EH (cell line): ENCODE measurements at regions not wholly inside any gene's neighbourhood (a gene's known extent, or its start where the extent isn't known, plus 50 kb on each side); places are given as distances from the start of the nearest gene placed in this dataset.
"Not testable (repeated sequence)": the region's sequence is repeated elsewhere in the genome, so short reads cannot be mapped to it uniquely, and the experiment has no call there.

Source experiments
- DNase-seq: peaks from one replicate; pipeline ENCODE4 v3.0.0-alpha.2; 2015; ENCODE audit warnings: low read depth

DNA sequence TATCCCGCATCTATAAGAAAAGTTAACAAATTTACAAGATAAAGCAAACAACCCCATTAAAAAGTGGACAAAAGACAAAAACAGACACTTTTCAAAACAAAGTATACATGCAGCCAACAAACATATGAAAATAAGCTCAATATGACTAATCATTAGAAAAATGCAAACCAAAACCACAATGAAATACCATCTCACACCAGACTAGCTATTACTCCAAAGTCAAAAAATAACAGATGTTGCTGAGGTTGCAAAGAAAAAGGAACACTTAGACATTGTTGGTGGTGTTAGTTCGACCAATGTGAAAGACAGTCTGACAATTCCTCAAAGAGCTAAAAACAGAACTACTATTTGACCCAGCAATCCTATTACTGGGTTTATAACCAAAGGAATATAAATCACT lies 968.6 kb upstream of the USP15 start:
- DNase-seq: no peak

- not testable (repeated sequence) for DNase-seq
These were observed 966.2 kb upstream of the USP15 start for GRCh38 chr12:61294011-61294410.

DNA sequence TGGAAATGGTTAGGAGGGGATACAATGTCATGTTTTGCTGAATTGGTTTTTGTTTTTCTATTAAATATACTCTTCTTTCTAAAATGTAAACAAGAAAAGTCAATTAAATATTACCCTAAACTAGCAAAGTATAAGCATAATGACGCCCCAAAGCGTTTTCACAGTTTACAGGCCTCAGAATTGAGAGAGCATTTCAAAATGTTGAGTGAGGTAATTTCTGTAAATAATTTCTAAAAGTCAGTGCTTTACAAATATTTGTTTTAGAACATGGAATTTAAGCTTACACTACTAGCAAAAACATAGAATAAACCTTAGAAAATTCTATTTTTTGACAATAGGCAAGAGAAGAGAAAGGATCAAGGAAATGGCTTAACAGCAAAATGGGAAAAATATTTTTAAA lies 958.4 kb upstream of the USP15 start:
- DNase-seq: no peak

DNA sequence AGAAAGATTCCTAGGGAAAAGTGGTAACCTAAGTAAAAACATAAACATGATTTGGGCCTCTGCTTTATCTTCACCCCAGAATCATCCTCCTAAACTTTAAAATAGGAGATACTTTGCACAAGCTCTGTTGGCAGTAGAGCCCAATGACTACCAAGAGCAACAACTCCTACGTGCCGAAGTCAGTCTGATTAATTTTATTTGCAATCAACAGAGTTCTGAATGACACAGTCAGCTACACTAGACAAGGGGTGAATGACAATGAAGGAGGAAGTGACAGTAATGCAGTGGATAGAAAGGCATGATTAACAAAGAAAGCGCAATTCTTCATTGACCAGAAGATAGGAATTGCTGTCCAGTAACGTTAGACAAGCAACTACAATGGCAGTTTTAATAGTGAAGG lies 957.9 kb upstream of the USP15 start:
- DNase-seq: no peak

GRCh38 chr12:61308220-61308619 lies 952.0 kb upstream of the USP15 start:
- DNase-seq: no peak

- DNase-seq: no peak
These were observed 948.8 kb upstream of the USP15 start for GRCh38 chr12:61311413-61311812.

DNA sequence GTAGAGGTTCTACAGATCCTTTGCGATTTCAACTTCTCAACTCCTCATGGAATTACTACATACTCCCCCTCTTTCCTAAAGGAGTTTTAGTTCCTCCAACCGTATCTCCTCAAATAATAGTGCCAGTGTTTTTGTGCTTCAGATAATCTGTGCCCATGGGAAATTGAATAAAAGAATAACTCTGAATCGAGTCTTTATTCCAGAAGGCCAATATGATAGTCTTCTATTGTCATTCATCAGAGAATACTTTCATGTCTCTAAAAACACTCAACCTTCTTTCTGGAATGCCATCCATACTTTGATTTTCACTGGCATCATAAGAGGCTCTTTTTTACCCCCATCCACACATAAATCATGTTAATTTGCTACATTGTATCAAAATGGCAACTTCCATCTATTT lies 911.3 kb upstream of the USP15 start:
- no peak for DNase-seq

GRCh38 chr12:61355105-61355504 lies 905.1 kb upstream of the USP15 start:
- no peak for DNase-seq

DNA sequence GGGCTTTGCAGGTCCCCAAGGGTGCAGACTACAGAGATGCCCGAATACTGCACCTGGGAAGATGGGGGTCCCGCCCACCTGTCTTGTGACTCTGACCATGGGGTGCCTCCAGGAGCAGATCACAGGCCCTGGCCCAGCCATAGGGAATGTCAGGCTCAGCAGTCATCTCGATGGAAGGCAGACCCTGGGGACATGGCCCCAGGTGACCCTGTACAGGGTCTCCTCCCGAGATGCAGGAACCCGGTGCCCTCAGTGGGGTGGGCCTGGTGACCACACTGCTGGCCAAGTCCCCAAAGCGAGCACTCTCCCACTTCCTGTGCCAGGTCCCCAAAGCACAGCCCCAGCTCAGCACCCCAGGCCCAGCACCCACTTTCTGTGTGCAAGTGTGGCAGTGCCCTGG lies 903.7 kb upstream of the USP15 start:
- no peak for DNase-seq

DNA sequence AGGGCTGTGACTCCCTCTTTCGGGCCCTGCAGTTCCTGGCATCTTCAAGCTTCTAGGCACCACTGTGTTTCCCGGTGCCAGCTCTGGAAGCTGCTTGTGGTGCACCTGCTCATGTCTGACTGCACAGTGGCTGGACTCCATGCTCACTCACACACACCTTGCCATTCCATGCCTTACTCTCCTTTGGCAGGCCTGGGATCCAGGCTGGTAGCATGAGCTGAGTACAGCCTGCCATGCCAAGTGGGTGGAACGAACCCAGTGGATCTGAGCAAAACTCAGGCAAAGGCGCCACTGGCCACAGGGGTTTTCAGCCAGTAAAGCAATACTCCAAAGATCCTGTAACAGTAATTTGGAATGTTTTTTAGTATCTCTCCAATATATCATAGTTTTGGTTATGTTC lies 902.7 kb upstream of the USP15 start:
- DNase-seq: no peak

DNA sequence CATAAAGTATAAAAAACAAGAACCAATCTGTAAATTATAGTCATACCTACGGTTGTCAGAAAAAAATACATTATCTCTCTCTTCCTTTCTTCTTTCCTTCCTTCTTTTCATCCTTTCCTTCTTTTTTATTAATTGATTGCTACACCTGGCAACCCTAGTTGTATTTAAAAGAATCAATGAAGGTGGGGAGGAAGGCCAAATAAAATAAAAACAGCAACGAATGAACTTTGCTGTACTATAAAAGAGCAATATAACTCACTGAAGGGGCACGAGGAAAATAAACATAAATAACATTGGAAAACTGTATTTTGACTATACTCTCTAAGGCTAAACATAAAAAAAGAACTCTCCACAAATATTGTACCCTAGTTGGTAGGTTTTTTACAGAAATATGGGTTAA lies 898.2 kb upstream of the USP15 start:
- no peak for DNase-seq

DNA sequence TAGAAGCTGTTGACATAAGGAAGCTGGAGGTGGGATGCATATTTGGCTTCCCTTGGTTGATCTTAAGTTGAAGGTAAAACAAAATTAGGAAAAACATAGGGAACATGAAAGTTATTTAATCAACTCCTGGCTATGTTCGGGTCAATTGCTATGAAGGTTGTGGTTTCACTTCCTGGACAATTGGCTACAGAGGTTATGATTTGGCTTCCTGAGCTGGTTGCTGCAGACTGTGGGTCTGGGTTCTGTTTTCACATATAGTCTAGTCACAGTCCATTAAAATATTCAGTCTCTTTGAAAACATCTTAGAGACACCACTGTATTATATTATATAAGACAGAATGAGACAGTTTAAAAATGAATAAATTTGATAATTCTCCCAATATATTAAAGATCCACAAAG lies 895.2 kb upstream of the USP15 start:
- DNase-seq: no peak

- DNase-seq: no peak
These were observed 892.9 kb upstream of the USP15 start for GRCh38 chr12:61367281-61367785.

DNA sequence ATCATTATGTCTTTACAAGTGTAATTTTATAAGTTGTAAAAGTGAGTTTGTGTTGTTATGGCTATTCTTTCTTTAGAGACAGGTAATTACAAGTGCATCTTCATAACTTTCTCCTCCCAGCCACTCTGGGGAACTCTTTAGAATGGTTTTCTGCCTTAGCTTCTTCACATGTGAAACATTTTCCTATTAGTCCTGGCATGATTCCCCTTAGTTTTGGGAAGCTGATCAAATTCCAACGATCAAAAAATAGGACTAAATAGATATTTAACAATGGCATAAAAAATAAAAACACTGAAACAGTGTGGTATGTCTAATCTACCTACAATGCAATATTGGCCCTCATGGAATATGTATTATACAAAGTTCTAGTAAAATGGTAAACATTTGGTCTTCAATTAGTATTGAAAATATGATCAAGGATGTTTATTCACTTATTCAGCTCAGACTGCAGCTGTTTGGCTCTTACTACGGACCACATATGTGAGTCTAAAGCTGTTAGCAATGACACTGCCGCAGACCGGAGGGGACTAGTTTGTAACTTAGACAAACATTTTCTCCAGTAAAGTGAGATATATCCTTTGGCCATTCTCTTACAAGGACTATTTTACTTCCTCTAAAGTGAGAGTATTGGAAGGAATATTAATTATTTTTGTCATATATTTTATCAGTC lies 890.8 kb upstream of the USP15 start:
- DNase-seq: no peak

DNA sequence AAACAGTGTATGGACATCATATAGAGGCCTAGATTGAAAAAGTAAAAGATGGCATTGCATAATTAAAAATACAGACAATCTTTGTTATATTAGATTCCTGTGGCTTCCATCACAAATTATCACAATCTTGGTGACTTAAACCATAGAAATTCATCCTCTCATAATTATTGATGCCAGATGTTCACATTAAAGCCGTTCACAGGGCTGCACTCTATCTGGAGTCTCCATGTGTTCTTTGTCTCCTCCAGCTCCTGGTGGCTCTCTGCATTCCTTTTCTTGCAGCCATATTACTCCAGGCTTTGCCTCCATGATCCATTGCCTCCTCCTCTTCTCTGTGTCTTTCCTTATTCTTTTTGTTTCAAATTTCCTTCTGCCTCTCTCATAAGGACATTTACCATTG lies 875.7 kb upstream of the USP15 start:
- DNase-seq: no peak

GRCh38 chr12:61385771-61386170 lies 874.4 kb upstream of the USP15 start:
- DNase-seq: no peak

DNA sequence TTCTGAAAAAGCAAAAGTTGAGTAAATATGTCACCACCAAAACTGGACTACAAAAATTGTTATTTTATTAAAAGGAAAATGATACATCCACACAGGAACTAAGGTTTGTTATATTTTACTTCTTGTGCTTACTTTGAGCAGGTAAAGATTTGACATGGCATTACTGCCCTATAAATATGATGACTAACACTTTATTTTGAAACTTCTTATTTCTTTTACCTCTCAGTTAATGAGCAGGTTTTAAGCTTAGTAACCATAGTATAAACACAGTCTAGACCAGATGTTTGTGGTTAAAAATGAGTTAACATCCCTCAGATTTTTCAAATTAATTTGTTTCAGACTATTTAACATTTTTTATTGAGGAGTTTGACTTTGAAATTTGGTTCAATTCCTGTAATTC lies 862.5 kb upstream of the USP15 start:
- DNase-seq: no peak

DNA sequence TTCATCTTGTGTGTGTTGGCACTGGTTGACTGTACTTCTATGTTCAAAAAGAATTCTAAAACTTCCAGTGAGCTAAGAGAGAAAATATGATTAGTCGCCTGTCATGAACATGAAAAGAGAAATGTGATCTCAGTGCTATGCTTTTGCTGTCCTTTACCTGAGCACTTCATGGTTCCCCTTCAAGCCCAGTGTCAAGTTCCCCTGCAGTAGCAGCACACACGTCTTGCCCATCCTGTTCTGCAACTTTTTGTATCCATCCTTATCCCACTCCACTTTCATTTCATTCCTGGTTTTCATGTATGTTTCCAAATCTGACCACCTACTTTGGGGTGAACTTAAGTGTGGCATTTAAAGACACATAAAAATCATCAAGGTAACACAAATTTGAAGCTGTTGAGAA lies 848.0 kb upstream of the USP15 start:
- no peak for DNase-seq

- DNase-seq: no peak
These were observed 845.7 kb upstream of the USP15 start for GRCh38 chr12:61414470-61414869.

GRCh38 chr12:61422786-61423185 lies 837.4 kb upstream of the USP15 start:
- no peak for DNase-seq

GRCh38 chr12:61452076-61452475 lies 808.1 kb upstream of the USP15 start:
- no peak for DNase-seq

- DNase-seq: no peak
These were observed 772.5 kb upstream of the USP15 start for GRCh38 chr12:61487728-61488127.

DNA sequence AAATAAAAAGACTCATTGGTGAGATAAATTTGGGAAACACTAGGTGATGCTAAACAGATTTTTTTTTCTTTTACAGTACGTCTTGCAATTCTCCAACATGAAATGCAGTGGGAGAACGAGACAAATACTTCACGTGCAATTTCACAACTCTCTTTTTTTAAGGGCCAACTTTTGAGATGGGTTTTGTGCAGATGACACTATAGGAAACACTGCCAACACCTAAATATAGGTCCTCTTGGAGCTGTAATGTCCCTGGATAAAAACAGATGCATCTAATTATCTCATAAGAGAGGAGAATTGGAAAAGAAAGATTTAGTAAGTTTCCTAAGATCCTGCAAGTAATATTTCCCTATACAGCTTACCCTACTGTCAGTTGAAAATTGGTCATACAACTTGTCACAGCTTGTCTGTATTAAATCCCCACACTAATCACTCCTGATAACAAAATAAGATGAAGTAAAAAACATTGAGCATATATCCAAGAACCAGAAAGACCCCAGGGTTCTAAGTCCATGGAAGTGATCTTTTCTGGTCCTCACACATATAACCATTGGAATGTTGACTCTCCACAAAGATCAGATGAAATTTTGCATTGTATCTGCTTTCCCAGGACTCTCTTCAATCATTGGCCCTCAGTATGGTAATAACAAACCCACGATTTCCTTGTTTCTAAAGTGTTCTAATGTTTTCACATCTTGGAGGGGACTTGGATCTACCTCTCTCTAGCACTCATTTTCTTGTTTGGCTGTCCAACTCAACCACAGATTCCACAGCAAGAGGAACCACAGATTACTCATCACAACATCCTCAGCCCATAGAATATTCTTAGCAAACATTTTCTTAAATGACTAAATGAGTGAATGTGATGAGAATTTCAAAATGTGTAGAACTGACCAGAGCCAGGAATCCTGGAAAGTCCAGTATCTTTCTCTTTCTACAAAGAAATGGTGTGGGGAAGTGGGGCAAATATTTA lies 769.4 kb upstream of the USP15 start:
- DNase-seq: no peak
